NT2/D1 (cell line): ENCODE measurements at regions not wholly inside any gene's neighbourhood (a gene's known extent, or its start where the extent isn't known, plus 50 kb on each side); places are given as distances from the start of the nearest gene placed in this dataset.

Source experiments
- DNase-seq: peaks from one replicate; pipeline ENCODE4 v3.0.0-alpha.2; 2011; ENCODE audit warnings: low read depth, low spot score
- H3K27me3 ChIP-seq: 2 replicates; pipeline ENCODE4 v1.6.0; 2011; ENCODE audit warnings: mild to moderate bottlenecking; ENCODE audit not compliant: insufficient read length, insufficient read depth
- H3K36me3 ChIP-seq: 2 replicates; pipeline ENCODE4 v1.6.1; 2011; ENCODE audit warnings: mild to moderate bottlenecking, low read length, mixed read lengths; ENCODE audit not compliant: insufficient read depth, insufficient read length
- H3K4me1 ChIP-seq: 2 replicates; pipeline ENCODE4 v1.5.1; 2011; ENCODE audit not compliant: insufficient read depth, insufficient read length
- H3K4me3 ChIP-seq: 2 replicates; pipeline ENCODE4 v1.5.1; 2011; ENCODE audit warnings: low read depth; ENCODE audit not compliant: insufficient read length
- H3K9ac ChIP-seq: 2 replicates; pipeline ENCODE4 v1.6.0; 2011; ENCODE audit warnings: low read depth; ENCODE audit not compliant: insufficient read length
- H3K9me3 ChIP-seq: 2 replicates; pipeline ENCODE4 v1.5.1; 2011; ENCODE audit warnings: mild to moderate bottlenecking, low read length; ENCODE audit not compliant: insufficient read depth
- SUZ12 ChIP-seq: IDR thresholded peaks from 2 replicates; pipeline ENCODE4 v1.6.1; 2011; ENCODE audit not compliant: insufficient read length, insufficient read depth; ENCODE audit errors: extremely low read depth
- YY1 ChIP-seq: IDR thresholded peaks from 2 replicates; pipeline ENCODE4 v1.6.1; 2011; ENCODE audit not compliant: insufficient read length, insufficient read depth
- ZNF274 ChIP-seq: IDR thresholded peaks from 2 replicates; pipeline ENCODE4 v1.6.1; 2011; ENCODE audit warnings: mild to moderate bottlenecking, low read depth, low read length

DNA sequence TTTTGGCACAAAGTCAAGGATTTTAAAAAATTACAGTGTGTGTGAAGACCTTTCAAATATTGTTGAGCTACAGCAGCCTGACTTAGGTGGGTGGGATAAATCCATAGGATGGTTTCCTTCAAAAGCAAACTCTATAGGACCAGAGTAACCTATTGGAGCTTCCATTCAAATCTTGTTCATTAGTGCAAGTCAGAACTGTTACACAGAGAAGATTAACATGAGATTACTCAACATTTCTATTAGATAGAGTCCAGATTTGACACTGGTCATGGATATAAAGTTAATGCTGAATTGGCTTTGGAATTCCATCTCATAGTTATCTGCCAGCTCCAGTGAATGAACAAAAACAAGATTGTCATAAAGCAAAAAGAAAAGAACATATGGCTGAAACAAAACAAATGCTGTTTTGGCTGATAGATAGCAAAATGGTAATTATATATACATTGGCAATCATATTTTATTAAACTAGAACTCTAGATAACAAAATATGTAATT lies 129.6 kb upstream of the SEMA3A start:
- TF ChIP-seq ZNF274 = no peak
- no peak for TF ChIP-seq YY1
- no peak for TF ChIP-seq SUZ12
- no peaks in the 10 kb centered on the region for H3K27me3 ChIP-seq
- no peak for DNase-seq
- H3K4me1 ChIP-seq = no peaks in the 10 kb centered on the region
- H3K9ac ChIP-seq = no peak overlapping the region
- no peak overlapping the region for H3K4me3 ChIP-seq
- H3K36me3 ChIP-seq = no peaks in the 10 kb centered on the region
- H3K9me3 ChIP-seq = no peaks in the 10 kb centered on the region

DNA sequence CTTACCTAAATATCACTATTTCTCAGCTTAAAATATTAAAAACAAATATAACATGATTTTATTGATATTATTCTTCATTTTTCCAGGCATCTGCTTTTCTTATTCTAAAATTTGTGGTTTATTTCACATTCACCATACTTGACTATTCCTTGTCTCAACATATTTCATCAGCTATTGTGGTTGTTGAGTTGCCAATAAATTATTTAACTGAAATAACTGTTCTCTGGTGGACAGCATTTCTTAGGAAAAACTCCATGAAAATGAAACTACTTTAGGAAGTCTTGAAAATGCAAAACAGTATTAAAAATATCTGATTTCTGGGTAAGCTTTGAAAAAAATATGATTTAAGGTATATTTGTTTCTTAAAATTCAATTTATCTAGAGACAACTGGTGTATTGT lies 122.9 kb upstream of the SEMA3A start:
- no peak overlapping the region for H3K4me3 ChIP-seq
- no peak overlapping the region for H3K9ac ChIP-seq
- no peak for TF ChIP-seq YY1
- TF ChIP-seq SUZ12 = no peak
- no peak for TF ChIP-seq ZNF274
- H3K36me3 ChIP-seq = no peaks in the 10 kb centered on the region
- DNase-seq = no peak
- H3K9me3 ChIP-seq = no peaks in the 10 kb centered on the region
- no peaks in the 10 kb centered on the region for H3K4me1 ChIP-seq
- H3K27me3 ChIP-seq = no peaks in the 10 kb centered on the region

DNA sequence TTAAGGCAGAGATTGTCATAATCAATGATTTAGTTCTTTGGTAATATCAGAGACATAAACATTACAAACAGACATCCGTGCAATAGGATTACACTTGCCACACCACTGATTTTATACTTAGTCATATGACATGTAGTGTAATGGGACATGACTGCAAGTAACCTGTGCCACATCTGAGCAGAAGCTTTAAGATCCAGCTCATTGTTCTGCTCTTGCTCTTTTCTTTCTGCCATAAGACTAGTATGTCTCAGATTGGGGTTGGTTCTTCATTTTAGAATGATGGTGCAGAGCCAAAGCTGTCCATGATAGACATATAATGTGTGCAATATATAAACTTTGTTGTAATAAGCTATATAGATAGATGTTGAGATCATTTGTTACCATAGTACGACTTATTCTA lies 119.7 kb upstream of the SEMA3A start:
- no peak for DNase-seq
- Histone ChIP-seq H3K27me3 (no peaks in the 10 kb centered on the region), H3K9me3 (no peaks in the 10 kb centered on the region), H3K9ac (no peak overlapping the region), H3K4me1 (no peaks in the 10 kb centered on the region), H3K36me3 (no peaks in the 10 kb centered on the region), H3K4me3 (no peak overlapping the region)
- TF ChIP-seq SUZ12 (no peak), YY1 (no peak), ZNF274 (no peak)

DNA sequence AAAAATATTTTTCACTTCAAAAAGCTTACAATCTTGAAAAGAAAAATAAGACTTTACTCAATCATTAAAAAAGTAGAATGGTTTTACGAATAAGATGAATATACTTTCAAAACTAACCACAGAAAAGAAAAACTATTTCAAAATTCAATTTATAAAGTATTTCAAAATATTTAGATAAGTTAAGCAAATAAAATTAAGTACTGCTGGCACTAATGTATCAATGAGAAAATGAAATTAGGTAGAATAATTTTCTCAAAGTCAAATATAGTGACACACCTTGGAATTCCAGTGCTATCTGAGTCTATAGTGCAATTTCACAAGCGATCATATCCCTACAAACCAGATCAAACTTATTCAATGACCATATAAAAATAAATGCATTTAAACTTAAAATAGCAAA lies 109.8 kb upstream of the SEMA3A start:
- no peak for DNase-seq
- Histone ChIP-seq H3K4me1 (no peaks in the 10 kb centered on the region), H3K9ac (no peak overlapping the region), H3K36me3 (no peaks in the 10 kb centered on the region), H3K9me3 (no peaks in the 10 kb centered on the region), H3K27me3 (no peaks in the 10 kb centered on the region), H3K4me3 (no peak overlapping the region)
- TF ChIP-seq ZNF274 (no peak), YY1 (no peak), SUZ12 (no peak)

DNA sequence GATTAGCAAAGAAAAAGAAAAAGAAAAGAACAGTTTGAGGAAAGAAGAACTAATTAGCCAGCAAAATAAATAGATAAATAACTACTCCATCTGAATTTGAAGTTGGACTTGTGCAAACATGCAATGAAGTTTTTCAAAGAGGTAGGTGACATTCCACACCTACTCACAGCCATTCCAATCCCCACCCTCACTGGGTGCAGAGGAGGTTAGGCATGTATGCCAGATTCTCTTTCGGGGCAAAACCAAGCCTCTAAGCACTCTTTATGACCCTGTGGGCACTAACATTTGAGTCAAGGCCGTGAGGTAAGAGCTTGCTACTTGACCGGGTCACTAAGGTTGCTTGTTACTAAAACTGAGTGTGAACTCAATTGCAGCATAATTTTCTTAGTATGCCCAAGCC lies 108.4 kb upstream of the SEMA3A start:
- no peak overlapping the region for H3K4me3 ChIP-seq
- no peaks in the 10 kb centered on the region for H3K4me1 ChIP-seq
- no peaks in the 10 kb centered on the region for H3K9me3 ChIP-seq
- no peak for DNase-seq
- no peaks in the 10 kb centered on the region for H3K27me3 ChIP-seq
- no peak overlapping the region for H3K9ac ChIP-seq
- TF ChIP-seq ZNF274 (no peak), YY1 (no peak), SUZ12 (no peak)
- H3K36me3 ChIP-seq = no peaks in the 10 kb centered on the region

DNA sequence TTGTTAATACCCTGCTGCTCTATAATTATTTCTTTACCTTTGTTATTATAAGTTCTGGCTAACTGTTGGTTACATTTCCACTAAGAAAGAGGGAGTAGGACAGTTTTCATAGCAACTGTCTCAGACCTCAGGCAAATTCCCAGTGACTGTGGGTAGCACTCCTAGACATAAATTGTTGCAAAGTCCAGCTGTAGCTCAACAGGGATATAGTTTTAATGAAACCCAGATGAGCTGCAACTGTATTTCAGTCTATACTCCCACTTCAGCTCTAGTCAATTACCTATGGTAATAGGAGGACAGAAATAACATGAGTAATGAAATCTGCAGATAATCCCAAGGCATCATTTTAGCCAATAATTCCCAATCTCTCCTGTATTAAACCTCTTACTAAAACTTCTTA lies 103.0 kb upstream of the SEMA3A start:
- TF ChIP-seq SUZ12 = no peak
- no peak for TF ChIP-seq YY1
- no peak for TF ChIP-seq ZNF274
- H3K36me3 ChIP-seq = no peaks in the 10 kb centered on the region
- H3K9ac ChIP-seq = no peak overlapping the region
- H3K27me3 ChIP-seq = no peaks in the 10 kb centered on the region
- DNase-seq = no peak
- no peak overlapping the region for H3K4me3 ChIP-seq
- no peaks in the 10 kb centered on the region for H3K9me3 ChIP-seq
- no peaks in the 10 kb centered on the region for H3K4me1 ChIP-seq

DNA sequence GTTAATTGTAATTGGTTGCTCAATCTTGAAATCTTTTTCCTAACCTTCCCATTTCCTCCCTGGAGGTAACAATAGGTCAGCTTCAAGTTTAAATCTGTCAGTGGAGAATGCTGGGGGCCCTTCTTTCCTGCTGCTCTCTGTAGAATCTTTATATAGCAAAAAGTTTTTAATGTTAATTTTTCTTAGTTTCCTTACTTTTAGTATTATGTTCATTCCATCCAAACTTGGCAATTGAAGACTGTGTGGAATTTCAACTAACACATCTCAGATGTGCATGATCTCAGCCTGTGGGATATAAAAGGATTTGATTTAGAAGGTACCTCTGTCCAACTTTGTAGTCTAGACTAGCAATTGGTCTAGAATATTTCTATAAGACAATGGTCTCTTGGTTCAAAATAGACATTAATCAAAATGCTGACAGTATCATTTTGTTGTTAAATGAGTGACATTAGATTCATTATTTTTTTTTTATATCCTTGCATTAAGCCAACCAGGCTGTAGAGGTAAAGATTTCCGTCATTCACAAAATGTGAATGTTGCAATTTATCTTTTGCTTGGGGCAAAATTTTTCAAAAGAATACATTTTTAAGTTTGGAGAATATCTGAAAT lies 100.4 kb upstream of the SEMA3A start:
- TF ChIP-seq YY1 (no peak), ZNF274 (no peak), SUZ12 (no peak)
- no peaks in the 10 kb centered on the region for H3K36me3 ChIP-seq
- H3K9ac ChIP-seq = no peak overlapping the region
- no peaks in the 10 kb centered on the region for H3K4me1 ChIP-seq
- no peak for DNase-seq
- no peak overlapping the region for H3K4me3 ChIP-seq
- H3K9me3 ChIP-seq = no peaks in the 10 kb centered on the region
- no peaks in the 10 kb centered on the region for H3K27me3 ChIP-seq

DNA sequence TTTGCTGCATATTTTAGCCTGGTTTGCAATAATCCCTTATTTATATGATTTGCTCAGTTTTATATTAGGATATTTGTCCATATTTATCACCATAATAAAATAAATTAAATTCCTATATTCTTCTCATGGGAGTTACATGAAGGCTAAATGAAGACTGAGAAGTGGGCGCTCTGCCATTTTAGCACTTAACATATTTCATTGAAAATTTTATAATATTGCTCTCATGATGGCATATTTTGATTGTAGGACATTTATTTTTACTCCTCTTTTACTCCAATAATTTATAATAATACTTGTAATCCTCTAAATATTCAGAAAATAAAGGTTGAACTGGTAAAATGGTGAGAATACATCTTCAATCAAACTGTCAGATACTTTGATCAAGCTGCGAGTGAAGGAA lies 99.8 kb upstream of the SEMA3A start:
- Histone ChIP-seq H3K9ac (no peak overlapping the region), H3K9me3 (no peaks in the 10 kb centered on the region; the same call in 1 of the 2 replicates), H3K36me3 (no peaks in the 10 kb centered on the region), H3K4me1 (no peaks in the 10 kb centered on the region), H3K4me3 (no peak overlapping the region), H3K27me3 (no peaks in the 10 kb centered on the region)
- no peak for DNase-seq
- TF ChIP-seq ZNF274 = no peak
- TF ChIP-seq YY1 = no peak
- TF ChIP-seq SUZ12 = no peak
